ENCODE measurements at regions not wholly inside any gene's neighbourhood (a gene's known extent, or its start where the extent isn't known, plus 50 kb on each side); places are given as distances from the start of the nearest gene placed in this dataset.
"Not testable (repeated sequence)": the region's sequence is repeated elsewhere in the genome, so short reads cannot be mapped to it uniquely, and the experiment has no call there.

- DNase-seq: no peak
These were observed 211.4 kb upstream of the ECI2 start for GRCh38 chr6:4346659-4347333.

GRCh38 chr6:4345543-4345942 is 210.2 kb upstream of the ECI2 start:
- DNase-seq: no peak

- DNase-seq: no peak
These were observed 209.0 kb upstream of the ECI2 start for GRCh38 chr6:4344317-4344899.

- DNase-seq: no peak
These were observed 207.2 kb upstream of the ECI2 start for GRCh38 chr6:4342407-4343137.

GRCh38 chr6:4341078-4341797 is 205.9 kb upstream of the ECI2 start:
- no peak for DNase-seq

GRCh38 chr6:4340544-4340943 is 205.2 kb upstream of the ECI2 start:
- DNase-seq: no peak

GRCh38 chr6:4338884-4339283 is 203.5 kb upstream of the ECI2 start:
- no peak for DNase-seq

- no peak for DNase-seq
These were observed 201.5 kb upstream of the ECI2 start for GRCh38 chr6:4336778-4337442.

- DNase-seq: no peak
These were observed 200.7 kb upstream of the ECI2 start for GRCh38 chr6:4336084-4336483.

GRCh38 chr6:4334158-4334740 is 198.9 kb upstream of the ECI2 start:
- not testable (repeated sequence) for DNase-seq

- DNase-seq: no peak
These were observed 192.5 kb upstream of the ECI2 start for GRCh38 chr6:4327841-4328240.

GRCh38 chr6:4324746-4325145 is 189.4 kb upstream of the ECI2 start:
- DNase-seq: no peak

GRCh38 chr6:4323322-4323721 is 187.9 kb upstream of the ECI2 start:
- DNase-seq: no peak

GRCh38 chr6:4322846-4323309 is 187.5 kb upstream of the ECI2 start:
- DNase-seq: no peak

GRCh38 chr6:4322134-4322845 is 186.9 kb upstream of the ECI2 start:
- DNase-seq: no peak

GRCh38 chr6:4320860-4321259 is 185.5 kb upstream of the ECI2 start:
- peak; percentile 4 for DNase-seq

- DNase-seq: no peak
These were observed 184.8 kb upstream of the ECI2 start for GRCh38 chr6:4319981-4320683.

GRCh38 chr6:4318321-4318720 is 182.9 kb upstream of the ECI2 start:
- no peak for DNase-seq

GRCh38 chr6:4316867-4317400 is 181.6 kb upstream of the ECI2 start:
- no peak for DNase-seq

- DNase-seq: no peak
These were observed 178.9 kb upstream of the ECI2 start for GRCh38 chr6:4314201-4314707.
